ENCODE measurements at regions not wholly inside any gene's neighbourhood (a gene's known extent, or its start where the extent isn't known, plus 50 kb on each side); places are given as distances from the start of the nearest gene placed in this dataset.

DNA sequence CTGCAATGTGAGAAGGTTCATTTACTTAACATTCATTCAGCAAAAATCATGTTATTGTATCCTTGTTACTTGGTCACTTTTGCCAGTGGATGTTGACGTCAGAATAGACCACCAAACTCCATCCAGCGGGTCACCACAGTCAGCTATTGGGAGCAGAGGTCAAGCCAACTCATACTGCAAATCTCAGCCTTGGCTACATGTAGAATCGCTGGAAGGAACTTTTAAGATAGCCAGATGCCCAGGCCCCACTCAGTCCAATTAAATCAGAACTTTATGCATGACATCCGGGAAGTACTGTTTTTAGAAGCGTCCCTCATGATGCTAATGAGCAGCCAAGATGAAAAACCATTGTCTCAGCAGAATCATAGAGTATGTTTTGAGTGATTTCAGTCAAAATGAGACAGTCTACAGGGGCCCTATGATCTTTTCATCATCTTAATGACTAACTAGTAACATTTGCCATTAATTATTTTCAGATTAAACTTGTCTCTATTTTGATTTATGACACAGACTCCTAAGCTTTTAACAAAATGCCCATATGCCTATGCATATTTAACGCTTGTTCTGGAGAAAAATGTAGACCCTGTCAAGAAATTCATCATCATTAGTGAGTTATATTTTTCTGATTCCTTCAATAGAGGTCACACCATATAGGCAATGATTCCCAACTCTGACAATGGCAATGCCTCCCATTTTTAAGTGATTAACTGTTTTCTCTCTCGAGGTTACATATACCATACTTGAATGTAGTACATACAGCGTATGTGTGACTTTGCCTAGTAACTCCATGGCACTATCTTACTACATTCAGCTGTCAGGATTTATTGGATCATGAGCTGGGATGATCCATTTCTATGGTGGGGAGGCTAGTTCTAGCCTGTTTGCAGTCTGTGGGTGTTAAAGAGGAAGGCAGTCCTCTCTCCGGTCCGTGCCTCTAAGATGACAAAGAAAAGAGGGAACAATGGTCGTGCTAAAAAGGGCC, 63.7 kb upstream of the CCBE1 start:
- FAIRE-seq: no peak
- DNase-seq (ENCODE audit: insufficient read length, low spot score): no peak

- no peak for DNase-seq (ENCODE audit: insufficient read length, low spot score)
- no peak for FAIRE-seq
Observed at GRCh38 chr18:59760212-59760611, 63.0 kb upstream of the CCBE1 start.

- no peak for FAIRE-seq
- DNase-seq (ENCODE audit: insufficient read length, low spot score): no peak
Observed at GRCh38 chr18:59758837-59759236, 61.6 kb upstream of the CCBE1 start.

GRCh38 chr18:59758106-59758505, 60.9 kb upstream of the CCBE1 start:
- FAIRE-seq (no peak), DNase-seq (ENCODE audit: insufficient read length, low spot score) (no peak)

DNA sequence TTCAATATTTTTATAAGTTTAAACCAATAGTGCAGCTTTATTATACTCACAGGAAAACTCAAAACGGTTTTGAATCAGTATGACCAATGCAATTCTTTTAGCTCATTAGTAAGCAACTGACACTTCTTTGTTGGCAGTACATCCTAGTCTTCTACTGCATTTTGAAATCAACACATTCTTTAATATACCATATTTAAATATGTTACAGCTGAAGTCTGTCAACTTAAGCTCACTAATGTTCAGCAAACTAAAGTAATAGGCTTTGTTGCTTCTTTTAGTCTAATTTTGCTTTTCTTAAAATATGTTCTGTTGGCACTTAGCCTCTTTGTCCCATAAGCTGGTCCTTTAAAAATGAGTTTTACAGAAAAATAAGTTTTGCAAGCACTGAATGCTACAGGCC, 55.4 kb upstream of the CCBE1 start:
- FAIRE-seq (no peak), DNase-seq (ENCODE audit: insufficient read length, low spot score) (no peak)

- FAIRE-seq (no peak), DNase-seq (ENCODE audit: insufficient read length, low spot score) (no peak)
Observed at GRCh38 chr18:59751186-59751585, 54.0 kb upstream of the CCBE1 start.

- FAIRE-seq: no peak
- DNase-seq (ENCODE audit: insufficient read length, low spot score): peak; percentile 29
Observed at GRCh38 chr18:59748628-59749360, 51.6 kb upstream of the CCBE1 start.

All from HTR-8/SVneo (cell line).